Stomach (tissue), 4 donors: ENCODE measurements at regions not wholly inside any gene's neighbourhood (a gene's known extent, or its start where the extent isn't known, plus 50 kb on each side); places are given as distances from the start of the nearest gene placed in this dataset.

Experiments used
- POLR2A ChIP-seq, 4 donors: fragments of 450-650 bp; IDR thresholded peaks; one replicate each; pipeline ENCODE4 v1.6.1; 2016; ENCODE audit warnings: antibody characterized with exemption in 4 of 4, control low read depth in 2 of 4, mild to moderate bottlenecking in 1 of 4, moderate library complexity in 1 of 4
- POLR2AphosphoS5 ChIP-seq, 3 donors: sonication (generic); formaldehyde crosslinking; IDR thresholded peaks; one replicate each; pipeline ENCODE4 v1.6.1; 2016; ENCODE audit warnings: antibody characterized with exemption in 3 of 3
- TF ChIP-seq, protein P1 (sequence below), 7 experiments: fragments of 450-650 bp in 4 of 7; fragments of 200-600 bp in 3 of 7; sonication (generic) in 3 of 7; IDR thresholded peaks; one replicate each; pipeline ENCODE4 v1.5.1; 2016 to 2019; ENCODE audit warnings: antibody characterized with exemption in 7 of 7, control low read depth in 2 of 7, mild to moderate bottlenecking in 1 of 7

DNA sequence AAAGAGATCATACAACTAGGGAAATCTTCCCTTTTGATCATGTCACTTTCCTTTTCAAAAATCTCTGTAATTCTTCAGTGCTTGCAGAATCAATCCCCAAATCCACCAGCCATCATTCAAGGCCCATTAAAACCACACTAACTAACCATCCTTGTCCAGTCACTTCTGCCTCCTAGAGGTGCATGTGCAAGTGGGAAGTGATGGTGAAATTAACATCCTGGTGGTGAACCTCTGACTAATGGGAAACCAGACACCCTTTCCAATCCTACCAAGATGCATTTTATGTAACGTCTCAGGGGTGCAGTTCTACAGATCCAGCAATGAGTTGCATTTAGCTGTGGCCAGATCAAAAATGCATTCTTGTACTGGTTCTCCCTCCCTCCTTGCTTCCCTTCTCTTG, 341.8 kb downstream of the RAPGEF2 start:
- TF ChIP-seq, protein P1, sequence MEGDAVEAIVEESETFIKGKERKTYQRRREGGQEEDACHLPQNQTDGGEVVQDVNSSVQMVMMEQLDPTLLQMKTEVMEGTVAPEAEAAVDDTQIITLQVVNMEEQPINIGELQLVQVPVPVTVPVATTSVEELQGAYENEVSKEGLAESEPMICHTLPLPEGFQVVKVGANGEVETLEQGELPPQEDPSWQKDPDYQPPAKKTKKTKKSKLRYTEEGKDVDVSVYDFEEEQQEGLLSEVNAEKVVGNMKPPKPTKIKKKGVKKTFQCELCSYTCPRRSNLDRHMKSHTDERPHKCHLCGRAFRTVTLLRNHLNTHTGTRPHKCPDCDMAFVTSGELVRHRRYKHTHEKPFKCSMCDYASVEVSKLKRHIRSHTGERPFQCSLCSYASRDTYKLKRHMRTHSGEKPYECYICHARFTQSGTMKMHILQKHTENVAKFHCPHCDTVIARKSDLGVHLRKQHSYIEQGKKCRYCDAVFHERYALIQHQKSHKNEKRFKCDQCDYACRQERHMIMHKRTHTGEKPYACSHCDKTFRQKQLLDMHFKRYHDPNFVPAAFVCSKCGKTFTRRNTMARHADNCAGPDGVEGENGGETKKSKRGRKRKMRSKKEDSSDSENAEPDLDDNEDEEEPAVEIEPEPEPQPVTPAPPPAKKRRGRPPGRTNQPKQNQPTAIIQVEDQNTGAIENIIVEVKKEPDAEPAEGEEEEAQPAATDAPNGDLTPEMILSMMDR (IDR thresholded peaks at IDR 0.05), result no peak
- no peak for TF ChIP-seq POLR2A (IDR thresholded peaks at IDR 0.05)
- TF ChIP-seq POLR2AphosphoS5 (IDR thresholded peaks at IDR 0.05), result no peak
